Activated CD4-positive, alpha-beta memory T cell treated with anti-CD3 and anti-CD28 coated beads for 36 hours (primary cell): ENCODE measurements at regions not wholly inside any gene's neighbourhood (a gene's known extent, or its start where the extent isn't known, plus 50 kb on each side); places are given as distances from the start of the nearest gene placed in this dataset.
"Not testable (repeated sequence)": the region's sequence is repeated elsewhere in the genome, so short reads cannot be mapped to it uniquely, and the experiment has no call there.

Experiments used
- CTCF ChIA-PET: fragments of 350-600 bp; sonication (Branson Sonifier 250); formaldehyde crosslinking; loops from one replicate; lab custom pipeline; 2021; ENCODE audit warnings: antibody characterized with exemption, inconsistent platforms; lab: Charles Lee
- POLR2A ChIA-PET: fragments of 350-600 bp; sonication (Branson Sonifier 250); formaldehyde crosslinking; loops from one replicate; lab custom pipeline; 2021; ENCODE audit warnings: antibody characterized with exemption; lab: Charles Lee
- DNase-seq: peaks from one replicate; pipeline ENCODE4 v3.0.0-alpha.2; 2020
- H3K27ac Mint-ChIP-seq: one replicate; pipeline ENCODE4 v1.8.0; 2021; ENCODE audit warnings: mixed read lengths
- H3K27me3 Mint-ChIP-seq: one replicate; pipeline ENCODE4 v1.8.0; 2021; ENCODE audit warnings: mixed read lengths
- H3K36me3 Mint-ChIP-seq: one replicate; pipeline ENCODE4 v1.8.0; 2021; ENCODE audit warnings: mixed read lengths
- H3K4me1 Mint-ChIP-seq: one replicate; pipeline ENCODE4 v1.8.0; 2021; ENCODE audit warnings: low read depth, mixed read lengths
- H3K4me3 Mint-ChIP-seq: one replicate; pipeline ENCODE4 v1.8.0; 2021; ENCODE audit warnings: mild to moderate bottlenecking, mixed read lengths
- H3K9me3 Mint-ChIP-seq: one replicate; pipeline ENCODE4 v1.8.0; 2021; ENCODE audit warnings: mixed read lengths
- intact Hi-C: fragments of 100-400 bp; cut with micrococcal nuclease; formaldehyde crosslinking; loops from one replicate; pipeline ENCODE4 v1.15.1; 2023

DNA sequence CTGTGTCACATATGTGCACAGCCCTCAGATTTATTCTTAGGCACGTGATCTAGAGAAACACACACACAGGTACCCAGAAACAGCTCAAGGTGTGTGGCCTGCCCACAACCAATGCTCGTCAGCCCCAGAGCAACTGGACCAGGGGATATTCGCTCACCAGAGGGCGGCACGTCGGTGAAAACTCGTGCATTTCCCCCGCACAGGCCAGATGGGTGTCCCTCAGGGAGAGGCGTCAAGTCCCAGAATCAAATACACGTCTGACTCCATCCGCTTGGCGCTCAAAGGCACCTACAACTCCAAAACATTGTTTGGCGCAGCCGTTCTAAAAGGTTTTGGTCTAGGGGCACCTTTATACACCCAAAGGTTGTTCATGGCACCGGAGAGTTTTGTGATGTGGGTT lies 429.0 kb downstream of the BRD1 start:
- H3K36me3 Mint-ChIP-seq = no peaks in the 10 kb centered on the region
- H3K4me1 Mint-ChIP-seq = no peaks in the 10 kb centered on the region
- POLR2A ChIA-PET = no interaction called here
- H3K27me3 Mint-ChIP-seq = peaks cover 3% of the 10 kb centered on the region
- H3K4me3 Mint-ChIP-seq = no peak overlapping the region
- DNase-seq = no peak
- CTCF ChIA-PET = no interaction called here
- H3K9me3 Mint-ChIP-seq = peaks cover 12% of the 10 kb centered on the region
- no peak overlapping the region for H3K27ac Mint-ChIP-seq
- intact Hi-C loops = no loop called here

- CTCF ChIA-PET = no interaction called here
- Mint-ChIP-seq H3K27ac (no peak overlapping the region), H3K4me1 (no peaks in the 10 kb centered on the region), H3K27me3 (peaks cover 3% of the 10 kb centered on the region), H3K36me3 (no peaks in the 10 kb centered on the region), H3K9me3 (peaks cover 12% of the 10 kb centered on the region), H3K4me3 (no peak overlapping the region)
- no peak for DNase-seq
- POLR2A ChIA-PET = no interaction called here
- intact Hi-C loops = no loop called here
Observed at GRCh38 chr22:49398115-49398514, 429.6 kb downstream of the BRD1 start.

GRCh38 chr22:49396817-49397216 lies 430.9 kb downstream of the BRD1 start:
- POLR2A ChIA-PET = no interaction called here
- Mint-ChIP-seq H3K27ac (no peak overlapping the region), H3K36me3 (no peaks in the 10 kb centered on the region), H3K27me3 (peaks cover 9% of the 10 kb centered on the region), H3K4me3 (no peak overlapping the region), H3K9me3 (peaks cover 12% of the 10 kb centered on the region), H3K4me1 (no peaks in the 10 kb centered on the region)
- CTCF ChIA-PET = no interaction called here
- DNase-seq = no peak
- intact Hi-C loops = no loop called here

GRCh38 chr22:49395617-49396016 lies 432.1 kb downstream of the BRD1 start:
- Mint-ChIP-seq H3K4me1 (no peaks in the 10 kb centered on the region), H3K36me3 (no peaks in the 10 kb centered on the region), H3K4me3 (no peak overlapping the region), H3K9me3 (peaks cover 12% of the 10 kb centered on the region), H3K27me3 (peaks cover 13% of the 10 kb centered on the region), H3K27ac (no peak overlapping the region)
- no peak for DNase-seq
- intact Hi-C loops = no loop called here
- ChIA-PET CTCF (no interaction called here), POLR2A (no interaction called here)

DNA sequence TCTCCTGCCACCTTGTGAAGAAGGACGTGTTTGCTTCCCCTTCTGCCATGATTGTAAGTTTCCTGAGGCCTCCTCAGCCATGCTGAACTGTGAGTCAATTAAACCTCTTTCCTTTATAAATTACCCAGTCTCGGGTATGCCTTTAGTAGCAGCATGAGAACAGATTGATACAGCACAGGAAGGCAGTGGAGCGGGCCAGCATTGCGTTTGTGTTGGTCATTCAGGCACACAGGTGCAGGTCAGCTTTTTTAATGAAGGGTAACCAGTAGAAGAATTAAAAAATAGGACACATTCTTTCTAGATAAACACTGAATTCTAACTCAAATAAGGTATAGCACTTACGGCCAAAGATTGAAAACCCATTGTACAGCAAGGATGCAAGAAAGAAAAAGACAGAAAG lies 432.6 kb downstream of the BRD1 start:
- H3K4me1 Mint-ChIP-seq, CTCF ChIA-PET, intact Hi-C loops, H3K4me3 Mint-ChIP-seq, H3K27ac Mint-ChIP-seq, DNase-seq, H3K36me3 Mint-ChIP-seq, POLR2A ChIA-PET: not testable (repeated sequence)
- peaks cover 15% of the 10 kb centered on the region for H3K27me3 Mint-ChIP-seq
- peaks cover 12% of the 10 kb centered on the region for H3K9me3 Mint-ChIP-seq

DNA sequence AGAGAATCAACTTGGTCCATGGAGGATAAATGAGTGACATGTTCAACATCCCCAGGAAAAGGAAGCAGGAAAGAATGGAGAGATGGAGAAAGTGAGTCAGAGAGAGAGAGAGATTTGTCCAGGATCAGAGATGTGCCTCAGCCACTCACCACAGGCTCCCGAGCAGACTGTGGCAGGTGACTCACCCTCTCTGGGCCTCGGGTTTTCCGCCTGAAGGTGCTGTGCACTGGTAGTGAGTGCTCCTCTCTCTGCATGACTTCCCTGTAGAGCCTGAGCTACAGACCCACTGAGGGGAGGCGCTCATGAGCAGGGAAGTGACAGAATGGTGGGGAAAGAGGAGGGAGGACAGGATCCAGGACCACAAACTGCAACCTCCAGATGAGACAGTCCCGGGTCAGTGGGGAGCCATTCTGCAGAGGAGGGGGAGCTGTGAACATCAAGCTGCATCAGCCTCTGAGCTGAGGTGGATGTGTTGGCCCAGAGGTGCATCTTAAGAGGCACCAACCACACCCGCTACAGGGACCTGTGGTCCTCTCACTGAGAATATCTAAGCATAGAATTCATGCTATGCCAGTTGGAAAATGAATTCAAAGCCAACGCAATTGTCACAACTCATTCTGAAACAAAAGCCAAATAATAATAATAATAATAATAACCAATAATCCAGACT lies 433.4 kb downstream of the BRD1 start:
- CTCF ChIA-PET = no interaction called here
- DNase-seq = peak; percentile 14
- intact Hi-C loops = no loop called here
- POLR2A ChIA-PET = no interaction called here
- no peaks in the 10 kb centered on the region for H3K36me3 Mint-ChIP-seq
- peaks cover 12% of the 10 kb centered on the region for H3K9me3 Mint-ChIP-seq
- no peak overlapping the region for H3K27ac Mint-ChIP-seq
- H3K4me1 Mint-ChIP-seq = no peaks in the 10 kb centered on the region
- H3K4me3 Mint-ChIP-seq = no peak overlapping the region
- peaks cover 19% of the 10 kb centered on the region for H3K27me3 Mint-ChIP-seq

DNA sequence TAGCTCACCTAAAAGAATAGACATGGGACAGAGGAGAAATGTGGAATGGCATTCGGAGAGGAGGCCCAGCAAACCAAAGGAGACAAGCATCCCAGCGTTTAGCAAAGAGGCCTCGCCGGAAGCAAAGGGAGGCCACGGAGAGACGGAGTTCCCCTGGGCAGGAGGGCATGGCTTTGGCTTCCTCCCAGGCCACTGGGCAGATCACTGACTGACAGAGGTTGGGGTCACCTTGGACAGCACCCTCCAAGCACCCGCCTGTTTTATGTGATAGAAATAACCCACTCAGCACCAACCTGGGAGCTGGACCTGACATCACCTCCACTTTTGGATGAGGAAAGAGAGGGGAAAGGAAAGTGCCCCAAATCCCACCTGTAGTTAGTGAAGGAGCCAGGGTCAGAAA lies 434.1 kb downstream of the BRD1 start:
- H3K36me3 Mint-ChIP-seq = peaks cover 2% of the 10 kb centered on the region
- H3K4me3 Mint-ChIP-seq = no peak overlapping the region
- H3K27ac Mint-ChIP-seq = no peak overlapping the region
- intact Hi-C loops = no loop called here
- POLR2A ChIA-PET = no interaction called here
- no peak for DNase-seq
- no peaks in the 10 kb centered on the region for H3K4me1 Mint-ChIP-seq
- peaks cover 12% of the 10 kb centered on the region for H3K9me3 Mint-ChIP-seq
- peaks cover 19% of the 10 kb centered on the region for H3K27me3 Mint-ChIP-seq
- CTCF ChIA-PET = no interaction called here

DNA sequence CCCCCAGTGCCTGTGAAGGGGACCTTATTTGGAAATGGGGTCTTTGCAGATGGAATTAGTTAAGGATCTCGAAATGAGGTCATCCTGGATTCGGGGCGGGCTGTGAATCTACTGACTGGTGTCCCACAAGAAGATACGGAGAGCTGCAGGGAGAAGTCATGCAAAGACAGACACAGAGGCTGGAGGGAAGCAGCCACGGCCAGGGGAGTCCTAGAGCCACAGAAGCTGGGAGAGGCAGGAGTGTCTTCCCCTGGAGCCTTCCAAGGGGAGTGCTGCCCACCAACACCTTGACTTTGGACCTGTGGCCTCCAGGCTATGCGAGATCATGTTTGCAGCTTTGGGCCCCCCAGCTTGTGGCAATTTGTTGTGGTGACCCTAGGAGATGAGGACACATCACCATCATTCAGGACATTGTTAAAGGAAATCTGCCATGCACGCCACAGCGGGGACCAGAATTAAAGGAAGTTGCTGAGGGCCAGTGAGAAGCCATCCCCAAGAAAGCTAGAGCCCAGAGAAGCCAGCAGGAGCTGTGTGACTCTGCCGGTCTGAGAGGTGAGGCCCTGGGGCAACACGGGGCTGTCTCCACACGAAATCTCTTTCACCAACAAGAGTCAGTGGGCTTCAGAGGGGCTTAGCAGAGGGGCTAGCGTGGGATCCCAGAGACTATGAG lies 434.7 kb downstream of the BRD1 start:
- DNase-seq = no peak
- Mint-ChIP-seq H3K36me3 (peaks cover 2% of the 10 kb centered on the region), H3K27ac (no peak overlapping the region), H3K27me3 (peaks cover 19% of the 10 kb centered on the region), H3K4me1 (no peaks in the 10 kb centered on the region), H3K4me3 (no peak overlapping the region), H3K9me3 (peaks cover 12% of the 10 kb centered on the region)
- POLR2A ChIA-PET = no interaction called here
- CTCF ChIA-PET = no interaction called here
- intact Hi-C loops = no loop called here

DNA sequence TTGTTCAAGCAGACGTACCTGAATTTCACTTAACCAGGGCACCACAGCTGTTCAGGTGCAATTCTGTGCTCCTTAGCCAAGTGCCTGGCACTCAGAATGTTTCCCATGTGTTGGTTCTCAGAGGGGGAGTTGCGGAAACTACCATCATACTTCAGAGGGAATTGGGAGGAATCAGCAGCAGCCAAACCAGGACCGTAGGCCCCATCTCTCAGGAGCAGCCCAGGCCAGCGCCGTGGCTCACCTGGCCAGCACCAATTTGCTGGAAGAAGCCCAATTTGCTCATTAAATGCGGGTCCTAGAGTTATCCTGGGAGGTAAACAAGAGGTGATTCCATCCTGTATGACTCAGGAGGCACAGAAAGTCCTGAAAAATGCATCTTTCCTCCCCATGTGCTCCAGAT lies 435.4 kb downstream of the BRD1 start:
- Mint-ChIP-seq H3K4me1 (no peaks in the 10 kb centered on the region), H3K27me3 (peaks cover 19% of the 10 kb centered on the region), H3K9me3 (peaks cover 12% of the 10 kb centered on the region), H3K36me3 (peaks cover 2% of the 10 kb centered on the region), H3K4me3 (no peak overlapping the region), H3K27ac (no peak overlapping the region)
- intact Hi-C loops = no loop called here
- CTCF ChIA-PET = no interaction called here
- DNase-seq = no peak
- POLR2A ChIA-PET = no interaction called here

DNA sequence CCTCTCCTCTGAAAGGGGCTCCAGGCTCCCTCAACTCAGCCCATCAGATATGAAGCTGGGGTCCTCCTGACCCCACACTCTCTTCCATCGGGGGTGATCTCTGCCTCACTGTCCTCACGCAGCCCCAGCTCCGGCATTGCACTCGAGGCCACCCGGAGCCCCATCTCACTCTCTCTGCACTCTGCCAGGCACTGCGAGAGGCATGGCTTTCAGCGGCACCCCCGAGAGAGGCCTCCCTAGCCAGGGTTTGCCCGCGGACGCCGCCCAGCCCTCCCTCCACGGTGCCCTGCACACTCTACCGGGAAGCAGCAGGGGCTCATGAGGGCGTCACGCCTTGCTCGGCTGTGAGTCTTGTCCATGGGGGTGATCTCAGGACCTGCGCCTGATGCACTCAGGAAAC lies 436.2 kb downstream of the BRD1 start:
- Mint-ChIP-seq H3K9me3 (peaks cover 12% of the 10 kb centered on the region), H3K4me1 (no peaks in the 10 kb centered on the region), H3K27ac (no peak overlapping the region), H3K4me3 (no peak overlapping the region), H3K36me3 (peaks cover 2% of the 10 kb centered on the region), H3K27me3 (peaks cover 19% of the 10 kb centered on the region)
- DNase-seq = no peak
- intact Hi-C loops = no loop called here
- POLR2A ChIA-PET = no interaction called here
- CTCF ChIA-PET = no interaction called here

DNA sequence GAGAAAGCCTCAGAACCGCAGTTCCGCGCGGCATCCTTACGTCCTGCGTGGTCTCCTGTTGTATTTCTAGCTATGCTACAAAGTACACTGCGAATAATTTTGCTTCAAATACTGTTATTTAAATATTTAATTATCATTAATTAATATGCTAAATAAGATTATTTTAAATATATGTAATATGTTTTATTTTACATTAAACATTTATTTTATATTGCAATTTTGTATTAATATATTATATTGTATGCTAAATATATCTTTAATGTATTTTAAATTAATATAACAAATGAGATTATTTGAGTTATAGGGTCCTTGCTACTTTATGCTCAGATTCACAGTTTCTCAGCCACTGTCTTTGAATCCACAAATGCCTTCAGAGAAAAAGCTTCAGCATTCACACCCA lies 436.7 kb downstream of the BRD1 start:
- Mint-ChIP-seq H3K27ac (no peak overlapping the region), H3K9me3 (peaks cover 12% of the 10 kb centered on the region), H3K36me3 (peaks cover 2% of the 10 kb centered on the region), H3K4me3 (no peak overlapping the region), H3K27me3 (peaks cover 19% of the 10 kb centered on the region), H3K4me1 (no peaks in the 10 kb centered on the region)
- intact Hi-C loops = no loop called here
- ChIA-PET POLR2A (no interaction called here), CTCF (interaction anchor here (0.8 kb wide), 1 partner anchor 13 kb away, joined by 3 read pairs; no protein-coding TSS in a partner anchor)
- no peak for DNase-seq

DNA sequence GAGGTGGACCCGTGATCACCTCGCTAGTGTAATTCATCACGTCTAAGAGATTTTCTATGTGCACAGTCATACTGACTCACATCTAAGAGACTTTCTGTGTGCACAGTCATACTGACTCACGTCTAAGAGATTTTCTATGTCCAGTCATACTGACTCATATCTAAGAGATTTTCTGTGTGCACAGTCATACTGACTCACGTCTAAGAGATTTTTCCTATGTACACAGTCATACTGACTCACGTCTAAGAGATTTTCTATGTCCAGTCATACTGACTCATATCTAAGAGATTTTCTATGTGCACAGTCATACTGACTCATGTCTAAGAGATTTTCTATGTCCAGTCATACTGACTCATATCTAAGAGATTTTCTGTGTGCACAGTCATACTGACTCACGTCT lies 443.8 kb downstream of the BRD1 start:
- intact Hi-C loops, H3K27ac Mint-ChIP-seq, H3K9me3 Mint-ChIP-seq, POLR2A ChIA-PET, DNase-seq, CTCF ChIA-PET, H3K4me3 Mint-ChIP-seq, H3K4me1 Mint-ChIP-seq, H3K36me3 Mint-ChIP-seq: not testable (repeated sequence)
- peaks cover 14% of the 10 kb centered on the region for H3K27me3 Mint-ChIP-seq

GRCh38 chr22:49382451-49382735 lies 445.3 kb downstream of the BRD1 start:
- ChIA-PET POLR2A (no interaction called here), CTCF (no interaction called here)

More at GRCh38 chr22:49382451-49382735, 445.3 kb downstream of the BRD1 start:
- no peak overlapping the region for H3K27ac Mint-ChIP-seq
- H3K4me3 Mint-ChIP-seq = no peak overlapping the region
- peaks cover 4% of the 10 kb centered on the region for H3K9me3 Mint-ChIP-seq
- intact Hi-C loops = no loop called here
- H3K27me3 Mint-ChIP-seq = peaks cover 22% of the 10 kb centered on the region
- DNase-seq = no peak
- peaks cover 3% of the 10 kb centered on the region for H3K36me3 Mint-ChIP-seq
- no peaks in the 10 kb centered on the region for H3K4me1 Mint-ChIP-seq
